VCaP (cell line): ENCODE measurements at regions not wholly inside any gene's neighbourhood (a gene's known extent, or its start where the extent isn't known, plus 50 kb on each side); places are given as distances from the start of the nearest gene placed in this dataset.
"Not testable (repeated sequence)": the region's sequence is repeated elsewhere in the genome, so short reads cannot be mapped to it uniquely, and the experiment has no call there.

ENCODE experiments used
- H3K27ac ChIP-seq: fragments of 450-650 bp; 2 replicates; pipeline ENCODE4 v1.5.1; 2017
- CTCF ChIP-seq: fragments of 450-650 bp; conservative IDR thresholded peaks from 2 replicates; pipeline ENCODE4 v1.5.1; 2017; ENCODE audit warnings: mild to moderate bottlenecking, moderate library complexity

- TF ChIP-seq CTCF: no peak
- peak overlapping the region; percentile 40; the same call in 1 of the 2 replicates for H3K27ac ChIP-seq
These were observed 364.0 kb downstream of the ZIC3 start for GRCh38 chrX:137929951-137930350.

GRCh38 chrX:137930533-137930932, 364.6 kb downstream of the ZIC3 start:
- no peak for TF ChIP-seq CTCF
- H3K27ac ChIP-seq: peak overlapping the region; percentile 40; the same call in 1 of the 2 replicates

GRCh38 chrX:137934214-137934613, 368.3 kb downstream of the ZIC3 start:
- H3K27ac ChIP-seq: not testable (repeated sequence)

GRCh38 chrX:137934887-137935286, 369.0 kb downstream of the ZIC3 start:
- H3K27ac ChIP-seq: not testable (repeated sequence)

- TF ChIP-seq CTCF: no peak
- no peak overlapping the region for H3K27ac ChIP-seq
These were observed 379.5 kb downstream of the ZIC3 start for GRCh38 chrX:137945470-137945869.

GRCh38 chrX:137969191-137969590, 403.3 kb downstream of the ZIC3 start:
- H3K27ac ChIP-seq: no peak overlapping the region
- no peak for TF ChIP-seq CTCF

GRCh38 chrX:137982472-137983172, 416.7 kb downstream of the ZIC3 start:
- TF ChIP-seq CTCF: no peak

GRCh38 chrX:137988470-137988869, 422.5 kb downstream of the ZIC3 start:
- no peak for TF ChIP-seq CTCF
- H3K27ac ChIP-seq: no peak overlapping the region

More at GRCh38 chrX:137982472-137983172, 416.7 kb downstream of the ZIC3 start:
- no peak overlapping the region for H3K27ac ChIP-seq
